Mammary epithelial cell (primary cell): ENCODE measurements at regions not wholly inside any gene's neighbourhood (a gene's known extent, or its start where the extent isn't known, plus 50 kb on each side); places are given as distances from the start of the nearest gene placed in this dataset.

Experiments
- CTCF ChIP-seq, 2 donors: IDR thresholded peaks in 1 of 2; conservative IDR thresholded peaks in 1 of 2; 2 replicates each; pipeline ENCODE4 v1.5.1; 2011 to 2012; ENCODE audit warnings: inconsistent platforms in 2 of 2, low read length in 2 of 2, mild to moderate bottlenecking in 2 of 2, control low read depth in 1 of 2, low read depth in 1 of 2; ENCODE audit not compliant: insufficient read depth in 1 of 2; ENCODE audit errors: extremely low read depth in 1 of 2
- EZH2 ChIP-seq: IDR thresholded peaks from 2 replicates; pipeline ENCODE4 v1.6.1; 2012; ENCODE audit warnings: low read length, inconsistent platforms, borderline replicate concordance

DNA sequence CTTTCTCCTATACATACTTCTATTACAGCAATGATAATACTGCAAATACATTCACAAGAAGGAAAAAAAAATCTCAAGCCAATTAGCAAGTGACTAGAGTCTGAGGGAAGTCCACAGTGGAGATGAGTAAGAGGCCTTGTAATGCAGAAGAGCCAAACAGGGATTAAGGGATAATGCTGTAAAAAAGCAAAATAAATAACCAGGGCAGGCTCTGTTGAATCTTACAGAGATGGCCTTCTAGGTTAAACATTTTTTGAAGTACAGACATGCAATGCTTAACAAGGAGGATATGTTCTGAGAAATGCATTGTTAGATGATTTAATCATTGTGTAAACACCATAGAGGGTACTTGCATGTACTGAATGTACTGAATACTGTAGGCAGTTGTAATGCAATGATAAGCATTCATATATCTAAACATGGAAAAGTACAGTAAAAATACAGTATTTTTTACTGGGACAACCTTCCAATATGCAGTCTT lies 122.1 kb upstream of the RMDN2 start:
- TF ChIP-seq CTCF (conservative IDR thresholded peaks at IDR 0.05 in 1 of 2, IDR thresholded peaks at IDR 0.05 in 1 of 2; ENCODE audit: extremely low read depth in 1 of 2, insufficient read depth in 1 of 2, low read depth in 1 of 2, low read length in 2 of 2) (no peak), EZH2 (no peak)
